A673 (cell line): ENCODE measurements at regions not wholly inside any gene's neighbourhood (a gene's known extent, or its start where the extent isn't known, plus 50 kb on each side); places are given as distances from the start of the nearest gene placed in this dataset.

Experiments
- EZH2 ChIP-seq: fragments of 200-600 bp; sonication (generic); IDR thresholded peaks from 2 replicates; pipeline ENCODE4 v1.6.1; 2017; ENCODE audit warnings: borderline replicate concordance, low read depth, mild to moderate bottlenecking, mixed read lengths, antibody characterized with exemption, low read length; ENCODE audit not compliant: poor library complexity, severe bottlenecking
- TF ChIP-seq, protein P1 (sequence below): fragments of 300-800, 200-600 bp; sonication (generic); conservative IDR thresholded peaks from 2 replicates; pipeline ENCODE4 v1.5.1; 2017; ENCODE audit warnings: low read depth, mild to moderate bottlenecking, antibody characterized with exemption, low read length, moderate library complexity, mixed read lengths

- TF ChIP-seq, protein P1, sequence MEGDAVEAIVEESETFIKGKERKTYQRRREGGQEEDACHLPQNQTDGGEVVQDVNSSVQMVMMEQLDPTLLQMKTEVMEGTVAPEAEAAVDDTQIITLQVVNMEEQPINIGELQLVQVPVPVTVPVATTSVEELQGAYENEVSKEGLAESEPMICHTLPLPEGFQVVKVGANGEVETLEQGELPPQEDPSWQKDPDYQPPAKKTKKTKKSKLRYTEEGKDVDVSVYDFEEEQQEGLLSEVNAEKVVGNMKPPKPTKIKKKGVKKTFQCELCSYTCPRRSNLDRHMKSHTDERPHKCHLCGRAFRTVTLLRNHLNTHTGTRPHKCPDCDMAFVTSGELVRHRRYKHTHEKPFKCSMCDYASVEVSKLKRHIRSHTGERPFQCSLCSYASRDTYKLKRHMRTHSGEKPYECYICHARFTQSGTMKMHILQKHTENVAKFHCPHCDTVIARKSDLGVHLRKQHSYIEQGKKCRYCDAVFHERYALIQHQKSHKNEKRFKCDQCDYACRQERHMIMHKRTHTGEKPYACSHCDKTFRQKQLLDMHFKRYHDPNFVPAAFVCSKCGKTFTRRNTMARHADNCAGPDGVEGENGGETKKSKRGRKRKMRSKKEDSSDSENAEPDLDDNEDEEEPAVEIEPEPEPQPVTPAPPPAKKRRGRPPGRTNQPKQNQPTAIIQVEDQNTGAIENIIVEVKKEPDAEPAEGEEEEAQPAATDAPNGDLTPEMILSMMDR: no peak
- TF ChIP-seq EZH2: no peak
Observed at GRCh38 chr11:45553383-45553936, 112.0 kb downstream of the CHST1 start.
